HG02840 (cell line): ENCODE measurements at regions not wholly inside any gene's neighbourhood (a gene's known extent, or its start where the extent isn't known, plus 50 kb on each side); places are given as distances from the start of the nearest gene placed in this dataset.
"Not testable (repeated sequence)": the region's sequence is repeated elsewhere in the genome, so short reads cannot be mapped to it uniquely, and the experiment has no call there.

Source experiments
- ATAC-seq: cut with Tn5 transposase; IDR thresholded peaks from one replicate; pipeline ENCODE4 v1.9.1; 2021; ENCODE audit warnings: mild to moderate bottlenecking, moderate library complexity, moderate number of reproducible peaks; ENCODE audit not compliant: unreplicated experiment, low FRiP score

DNA sequence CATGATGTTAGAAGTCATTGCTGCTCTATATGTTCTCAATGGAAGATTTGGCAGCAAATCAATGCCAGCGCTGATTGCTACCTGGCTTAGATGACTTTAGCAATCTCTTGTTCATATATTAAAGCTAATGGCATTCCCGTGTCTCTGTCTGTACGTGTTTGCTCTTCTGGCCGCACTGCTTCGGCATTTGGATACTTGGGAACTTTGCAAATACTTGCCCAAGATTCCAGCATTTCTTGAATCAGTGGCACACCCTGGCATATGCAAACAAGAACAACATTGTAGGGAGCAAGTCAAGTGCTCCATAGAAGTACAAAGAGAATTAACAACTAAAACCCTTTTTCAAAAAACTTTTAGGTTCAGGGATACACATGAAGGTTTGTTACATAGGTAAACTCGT lies 128.9 kb upstream of the TMEM164 start:
- ATAC-seq = no peak

DNA sequence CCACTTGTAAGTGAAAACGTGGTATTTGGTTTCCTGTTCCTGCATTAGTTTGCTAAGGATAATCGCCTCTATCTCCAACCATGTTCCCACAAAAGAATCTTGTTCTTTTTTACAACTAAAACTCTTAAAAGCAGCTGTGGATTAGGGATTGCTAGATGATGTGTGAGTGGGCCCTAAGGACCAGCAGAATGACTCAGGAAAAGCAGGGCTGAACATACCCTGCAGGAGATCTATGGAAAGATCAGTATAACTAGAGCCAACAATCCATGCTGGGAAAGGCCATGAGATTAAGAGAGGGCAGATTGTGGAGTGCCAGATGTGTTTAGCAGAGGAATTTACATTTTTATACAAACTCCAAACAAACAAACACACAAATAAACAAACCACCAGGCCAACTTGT lies 128.4 kb upstream of the TMEM164 start:
- ATAC-seq = no peak

DNA sequence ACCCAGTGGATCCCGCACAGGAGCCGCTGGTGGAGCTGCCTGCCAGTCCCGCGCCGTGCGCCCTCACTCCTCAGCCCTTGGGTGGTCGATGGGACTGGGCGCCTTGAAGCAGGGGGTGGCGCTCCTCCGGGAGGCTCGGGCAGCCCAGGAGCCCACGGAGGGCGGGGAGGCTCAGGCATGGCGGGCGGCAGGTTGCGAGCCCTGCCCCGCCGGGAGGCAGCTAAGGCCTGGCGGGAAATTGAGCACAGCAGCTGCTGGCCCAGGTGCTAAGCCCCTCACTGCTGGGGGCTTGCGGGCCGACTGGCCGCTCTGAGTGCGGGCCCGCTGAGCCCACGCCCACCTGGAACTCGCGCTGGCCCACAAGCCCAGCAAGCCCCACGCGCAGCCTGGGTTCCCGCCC lies 127.1 kb upstream of the TMEM164 start:
- ATAC-seq = no peak

DNA sequence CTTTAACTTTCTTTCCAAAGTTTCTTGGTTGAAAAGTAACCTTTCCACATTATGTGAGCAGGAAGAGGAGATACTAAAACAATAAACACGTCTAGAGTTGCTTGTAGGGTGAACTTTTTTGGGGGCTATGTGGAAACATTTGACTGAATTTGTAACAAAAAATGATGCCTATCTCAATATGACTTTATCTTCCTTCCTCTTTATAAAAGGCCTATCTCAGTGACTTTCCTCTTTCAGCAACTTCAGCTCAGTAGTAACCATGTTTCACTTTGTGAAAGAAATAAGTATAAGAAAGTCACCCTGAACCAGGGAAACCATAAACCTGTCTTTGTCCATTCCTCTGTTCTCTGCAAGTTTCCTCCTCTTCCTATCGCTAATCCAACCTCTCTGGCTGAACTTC lies 124.7 kb upstream of the TMEM164 start:
- ATAC-seq = no peak

DNA sequence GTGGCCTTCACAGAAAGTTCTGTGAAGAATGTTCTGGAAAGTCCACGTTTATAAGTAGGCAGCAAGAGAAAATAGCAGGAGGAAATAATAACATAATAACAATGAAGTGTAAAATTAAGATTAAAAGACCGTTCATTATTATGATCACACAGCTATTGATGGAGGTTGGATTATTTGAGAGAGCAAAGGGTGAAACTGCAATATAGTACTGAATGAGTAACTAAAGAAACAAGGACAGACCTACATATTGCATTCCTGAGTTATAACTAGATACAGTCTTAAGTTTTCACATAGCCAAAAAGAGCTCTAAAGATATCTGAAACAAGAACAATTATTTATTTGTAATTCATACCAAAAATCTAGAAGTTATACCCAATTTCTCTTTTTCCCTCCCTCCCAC lies 122.9 kb upstream of the TMEM164 start:
- no peak for ATAC-seq

DNA sequence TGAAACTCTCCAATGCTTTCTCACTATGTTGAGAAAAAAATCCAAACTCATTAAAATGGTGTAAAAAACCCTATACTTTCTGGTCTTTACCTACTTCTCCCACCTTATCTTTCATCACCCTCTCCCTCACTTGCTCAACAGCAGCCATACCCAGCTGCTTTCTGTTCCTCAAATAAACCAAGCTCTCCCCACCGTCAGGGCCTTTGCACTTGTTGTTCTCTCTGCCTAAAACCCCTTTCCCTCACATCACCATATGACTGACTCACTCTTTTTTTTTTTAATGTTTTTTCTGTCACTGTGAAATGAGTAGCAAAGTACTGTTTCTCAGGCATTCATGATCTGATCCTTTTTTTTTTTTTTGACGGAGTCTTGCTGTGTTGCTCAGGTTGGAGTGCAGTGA lies 122.3 kb upstream of the TMEM164 start:
- ATAC-seq = peak; percentile 92

DNA sequence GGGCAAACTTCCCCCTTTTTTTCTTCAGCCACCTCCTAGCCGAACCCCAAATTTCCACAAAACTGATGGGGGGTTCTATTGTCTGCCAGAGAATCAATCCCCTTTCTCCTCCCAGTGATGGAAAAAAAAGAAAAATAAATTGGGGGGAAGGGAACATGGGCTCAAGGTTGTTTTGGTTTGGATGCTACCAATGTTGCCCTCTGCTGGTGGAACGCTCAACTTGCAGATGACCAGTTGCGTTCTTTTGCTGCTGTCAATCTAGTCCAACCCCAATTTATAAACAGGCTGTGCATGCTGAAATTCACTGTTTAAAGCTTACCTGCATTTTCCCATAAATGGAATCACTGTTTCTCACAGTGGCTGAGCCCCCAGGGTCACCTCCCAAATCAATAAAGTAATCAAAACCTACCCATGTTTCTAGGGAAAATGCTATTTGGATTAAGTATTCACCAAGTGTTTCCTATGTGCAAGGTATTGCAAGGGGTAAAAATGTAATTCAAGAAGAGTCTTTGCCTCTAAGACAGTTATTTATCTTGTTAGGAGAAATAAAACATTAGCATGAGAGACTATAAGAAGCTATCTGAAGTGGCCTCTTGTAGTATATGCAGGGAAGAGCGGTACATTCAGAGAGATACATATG lies 116.7 kb upstream of the TMEM164 start:
- ATAC-seq = no peak

DNA sequence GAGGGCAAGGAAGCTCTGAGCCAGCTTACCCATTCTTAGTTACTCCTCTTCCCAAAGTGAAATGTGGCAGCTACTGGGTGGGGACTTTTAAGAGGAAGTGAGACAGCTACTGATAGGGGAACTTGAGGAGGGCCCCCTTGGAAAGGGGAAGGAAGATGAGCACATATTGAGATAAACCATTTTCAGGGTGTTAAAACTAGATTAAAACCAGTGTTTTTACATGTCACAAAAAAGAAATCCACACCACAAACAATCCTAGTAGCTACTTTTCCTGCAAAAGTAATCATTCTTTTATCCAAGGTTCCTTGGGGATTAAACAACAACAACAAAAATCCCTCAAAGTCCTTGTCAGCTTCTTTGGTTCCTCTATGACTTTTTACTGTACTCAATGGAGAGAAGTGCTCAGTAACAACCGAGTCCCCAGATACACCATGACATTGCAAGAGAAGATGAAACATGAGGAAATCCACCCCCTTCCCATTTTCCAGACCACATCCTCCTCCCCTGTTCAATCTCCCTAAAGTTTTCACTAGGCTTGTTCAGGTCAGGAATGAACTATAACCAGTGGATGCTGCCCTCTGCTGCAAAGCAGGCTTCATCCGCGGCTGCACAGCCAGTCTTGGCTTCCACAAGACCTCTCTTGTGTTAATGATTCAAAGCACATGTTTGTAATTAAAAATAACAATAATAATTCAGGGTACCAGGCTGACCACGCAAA lies 113.5 kb upstream of the TMEM164 start:
- peak; percentile 43 for ATAC-seq

DNA sequence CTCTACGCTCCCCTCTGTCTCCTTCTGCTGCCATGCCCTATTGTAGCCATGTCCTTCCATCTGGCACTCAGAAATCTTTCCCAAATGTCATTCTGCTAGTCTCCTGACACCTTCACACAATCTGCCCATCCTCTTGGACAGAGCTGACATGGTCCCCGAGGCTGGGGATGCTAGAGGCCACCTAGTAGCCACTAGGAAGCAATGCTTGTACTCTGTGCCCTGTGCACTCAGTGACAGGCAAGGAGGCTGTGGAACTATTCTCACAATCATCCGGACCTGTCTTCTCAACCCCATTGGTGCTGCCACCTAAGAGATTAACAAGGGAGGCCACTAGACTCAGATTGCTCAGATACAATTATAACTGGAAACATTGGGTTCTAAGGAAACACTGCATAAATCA lies 112.6 kb upstream of the TMEM164 start:
- no peak for ATAC-seq

DNA sequence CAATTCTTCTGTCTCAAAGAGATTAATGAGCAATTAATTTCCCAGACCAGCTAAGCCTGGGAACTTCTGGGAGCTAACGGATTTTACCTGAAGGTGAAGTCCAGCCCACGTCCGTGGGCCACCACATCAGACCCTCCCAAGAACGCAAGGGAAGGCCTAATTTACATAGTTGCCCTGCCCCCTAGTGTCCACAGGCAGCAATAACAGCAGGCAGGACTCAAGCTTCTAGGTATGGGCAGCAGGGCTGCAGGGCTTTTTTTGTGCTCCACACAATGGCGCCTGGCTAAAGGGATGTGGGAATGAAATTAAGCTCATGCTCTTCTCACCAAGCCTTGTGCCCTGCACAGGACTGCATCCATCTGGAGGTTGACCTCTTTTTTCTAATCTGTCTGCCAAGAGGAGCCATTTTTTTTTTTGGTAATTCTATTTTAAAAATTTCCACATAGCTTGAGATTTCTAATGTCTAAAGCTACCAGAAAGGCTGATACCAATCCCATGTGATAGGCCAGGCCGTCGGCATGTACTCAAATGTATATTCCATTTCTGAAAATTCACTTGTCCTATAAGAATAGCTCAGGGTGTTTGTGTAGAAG lies 111.9 kb upstream of the TMEM164 start:
- no peak for ATAC-seq

DNA sequence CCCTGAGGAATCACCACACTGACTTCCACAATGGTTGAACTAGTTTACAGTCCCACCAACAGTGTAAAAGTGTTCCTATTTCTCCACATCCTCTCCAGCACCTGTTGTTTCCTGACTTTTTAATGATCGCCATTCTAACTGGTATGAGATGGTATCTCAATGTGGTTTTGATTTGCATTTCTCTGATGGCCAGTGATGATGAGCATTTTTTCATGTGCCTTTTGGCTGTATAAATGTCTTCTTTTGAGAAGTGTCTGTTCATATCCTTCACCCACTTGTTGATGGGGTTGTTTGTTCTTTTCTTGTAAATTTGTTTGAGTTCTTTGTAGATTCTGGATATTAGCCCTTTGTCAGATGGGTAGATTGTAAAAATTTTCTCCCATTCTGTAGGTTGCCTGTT lies 106.9 kb upstream of the TMEM164 start:
- not testable (repeated sequence) for ATAC-seq

DNA sequence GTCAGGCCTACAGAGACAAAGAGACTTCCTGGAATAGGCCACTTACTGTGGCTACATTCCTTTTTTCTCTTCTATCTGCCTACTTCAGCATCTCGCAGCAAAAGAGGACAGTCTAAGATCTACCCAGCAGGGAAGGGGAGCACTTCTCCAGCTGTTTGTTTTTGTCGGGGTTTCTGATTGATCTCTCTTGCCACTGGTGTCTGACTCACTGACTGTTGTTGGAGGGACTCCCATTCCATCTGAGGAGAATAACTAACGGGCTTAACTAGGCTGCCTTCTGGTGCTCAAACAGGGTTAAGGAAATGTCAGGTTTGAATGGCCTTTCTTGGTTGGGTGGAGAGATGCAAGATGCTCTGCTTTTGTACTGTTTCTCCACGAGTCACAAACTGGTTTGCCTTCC lies 100.2 kb upstream of the TMEM164 start:
- ATAC-seq = no peak

DNA sequence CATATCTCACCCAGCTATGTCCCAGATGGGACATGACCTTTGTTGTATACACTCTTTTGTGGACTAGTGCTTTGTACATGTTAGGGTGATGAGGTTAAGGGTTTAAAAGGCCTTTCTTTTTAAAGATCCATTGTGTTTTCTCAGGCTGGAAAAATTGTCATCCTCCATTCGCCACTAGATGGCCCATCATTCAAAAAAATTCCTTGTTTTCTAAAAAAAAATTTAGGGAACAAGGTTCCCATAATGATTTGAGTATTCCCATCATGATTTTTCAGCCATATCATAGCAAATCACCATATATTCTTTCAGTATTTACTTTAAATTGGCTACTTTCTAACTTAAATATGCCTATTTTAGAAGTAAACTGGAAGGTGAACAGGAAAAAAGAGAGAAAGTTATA lies 91.9 kb upstream of the TMEM164 start:
- no peak for ATAC-seq

DNA sequence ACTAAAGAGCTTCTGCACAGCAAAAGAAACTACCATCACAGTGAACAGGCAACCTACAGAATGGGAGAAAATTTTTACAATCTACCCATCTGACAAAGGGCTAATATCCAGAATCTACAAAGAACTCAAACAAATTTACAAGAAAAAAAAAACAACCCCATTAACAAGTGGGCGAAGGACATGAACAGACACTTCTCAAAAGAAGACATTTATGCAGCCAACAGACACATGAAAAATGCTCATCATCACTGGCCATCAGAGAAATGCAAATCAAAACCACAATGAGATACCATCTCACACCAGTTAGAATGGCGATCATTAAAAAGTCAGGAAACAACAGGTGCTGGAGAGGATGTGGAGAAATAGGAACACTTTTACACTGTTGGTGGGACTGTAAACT lies 89.9 kb upstream of the TMEM164 start:
- ATAC-seq = not testable (repeated sequence)

DNA sequence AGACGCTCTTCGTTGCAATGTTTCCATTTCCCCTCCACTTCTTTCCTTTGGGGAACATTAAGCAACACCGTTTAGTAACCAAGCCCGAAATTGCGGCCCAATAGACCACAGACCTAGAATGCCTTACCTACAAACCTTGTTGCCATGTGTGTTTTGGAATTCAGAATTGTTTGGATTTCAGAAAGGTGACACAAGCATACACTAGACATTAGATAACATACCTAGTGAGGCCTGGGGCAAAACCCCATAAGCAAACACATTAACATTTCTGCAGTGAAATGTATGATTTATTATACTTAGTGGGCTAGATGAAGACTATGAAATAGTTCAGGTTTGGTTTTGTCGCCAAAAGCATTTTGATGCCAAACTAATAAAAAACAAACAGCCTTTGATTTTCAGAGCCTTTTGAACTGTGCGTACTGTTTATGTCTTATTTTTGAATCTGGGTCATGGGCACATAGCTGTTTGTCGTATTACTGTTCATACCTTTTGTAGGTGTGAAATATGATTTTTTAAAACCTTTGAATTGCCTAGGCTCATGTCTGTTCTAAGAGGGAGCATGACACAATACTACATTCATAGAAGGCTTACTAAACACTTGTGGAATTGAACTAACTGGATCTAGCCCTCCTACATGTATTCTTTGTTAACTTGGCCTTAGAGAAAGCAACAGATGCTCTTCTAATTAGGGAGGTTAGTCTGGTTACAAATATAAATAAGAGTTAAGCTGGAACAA lies 88.6 kb upstream of the TMEM164 start:
- no peak for ATAC-seq

DNA sequence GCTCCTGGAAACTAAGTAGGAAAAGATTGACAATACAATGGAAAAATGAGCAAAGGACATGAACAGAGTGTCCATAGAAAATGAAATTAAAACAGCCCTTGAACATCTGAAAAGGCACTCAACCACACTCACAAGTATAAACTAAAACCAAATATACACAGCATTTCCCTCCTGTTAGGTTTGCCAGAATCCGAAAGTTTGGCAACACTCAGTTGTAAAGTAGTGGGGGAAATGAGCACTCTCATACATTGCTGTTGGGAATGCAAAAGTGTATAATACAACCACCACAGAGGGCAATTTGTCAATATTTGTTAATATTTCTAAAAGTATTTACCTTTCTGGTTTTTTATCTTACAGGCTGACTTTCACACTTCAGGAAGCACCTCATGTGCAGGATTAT lies 84.2 kb upstream of the TMEM164 start:
- no peak for ATAC-seq

DNA sequence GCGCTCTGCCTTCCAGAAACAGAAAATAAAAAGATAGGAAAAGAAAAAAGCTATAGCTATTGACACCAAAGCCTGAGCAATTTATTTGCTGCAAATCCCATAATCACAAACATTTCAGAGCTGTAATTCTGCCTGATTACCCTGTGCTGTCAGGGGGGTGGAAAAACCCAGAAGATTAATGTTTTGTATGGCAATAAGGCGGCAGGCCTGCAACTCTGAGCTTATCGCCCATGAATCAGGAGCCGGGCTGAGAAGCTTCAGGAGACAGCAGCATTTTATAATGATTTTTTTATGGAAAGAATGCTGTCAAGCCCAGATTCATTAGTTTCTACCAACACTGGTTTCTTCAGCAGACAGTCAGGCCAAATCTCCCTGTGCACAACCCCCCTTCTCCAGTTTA lies 82.6 kb upstream of the TMEM164 start:
- ATAC-seq = no peak

DNA sequence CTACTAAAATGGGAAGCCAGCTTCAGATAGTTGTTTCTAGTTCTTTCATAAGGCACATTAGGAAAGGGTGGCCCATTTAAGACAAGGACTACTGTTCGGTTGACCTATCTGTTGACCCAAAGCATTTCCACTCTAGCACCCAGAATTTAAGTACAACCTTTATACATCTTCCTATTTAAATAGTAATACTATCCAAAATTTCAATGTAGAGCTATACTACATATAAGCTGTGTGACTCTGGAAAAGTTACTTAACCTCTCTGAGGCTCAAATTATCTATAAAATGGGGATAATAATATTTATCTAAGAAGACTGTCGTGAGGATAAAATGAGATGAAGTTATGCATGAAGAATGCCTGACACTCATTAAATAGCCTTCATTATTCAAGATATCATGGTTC lies 82.0 kb upstream of the TMEM164 start:
- no peak for ATAC-seq

DNA sequence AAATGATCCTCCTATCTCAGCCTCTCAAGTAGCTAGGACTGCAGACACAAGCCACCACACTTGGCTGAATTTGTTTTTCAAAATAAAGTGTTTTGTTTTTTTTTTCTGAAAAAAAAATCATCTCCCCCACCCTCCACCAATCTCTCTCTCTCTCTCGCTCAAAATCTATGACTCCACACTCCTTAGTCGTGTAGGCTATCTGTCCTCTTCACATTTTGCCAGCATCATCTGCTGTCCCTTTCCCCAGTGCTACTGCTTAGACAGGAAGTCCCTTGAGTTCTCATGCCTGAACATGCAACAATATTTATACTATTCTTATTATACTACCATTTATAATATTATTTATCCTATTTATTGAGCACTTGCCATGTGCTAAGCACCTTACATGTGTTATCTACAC lies 80.7 kb upstream of the TMEM164 start:
- no peak for ATAC-seq

DNA sequence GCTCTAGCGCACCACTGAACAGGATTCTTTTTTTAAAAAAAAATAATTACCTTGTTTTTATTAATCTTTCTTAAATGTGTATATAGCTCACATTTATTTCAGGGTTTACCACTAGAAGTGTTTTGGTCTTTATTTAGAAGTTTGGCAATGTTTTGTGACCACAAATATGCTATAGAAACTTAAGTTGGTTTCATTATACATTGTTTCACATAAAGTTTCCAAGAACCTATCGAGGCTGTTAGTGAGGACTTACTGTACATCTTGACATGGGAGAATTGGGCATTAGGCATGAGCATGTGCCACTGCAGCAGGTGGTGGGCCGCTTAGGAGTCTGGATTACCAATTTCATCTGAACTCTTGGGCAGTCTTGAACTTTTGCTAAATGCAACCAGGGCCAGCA lies 77.9 kb upstream of the TMEM164 start:
- not testable (repeated sequence) for ATAC-seq

DNA sequence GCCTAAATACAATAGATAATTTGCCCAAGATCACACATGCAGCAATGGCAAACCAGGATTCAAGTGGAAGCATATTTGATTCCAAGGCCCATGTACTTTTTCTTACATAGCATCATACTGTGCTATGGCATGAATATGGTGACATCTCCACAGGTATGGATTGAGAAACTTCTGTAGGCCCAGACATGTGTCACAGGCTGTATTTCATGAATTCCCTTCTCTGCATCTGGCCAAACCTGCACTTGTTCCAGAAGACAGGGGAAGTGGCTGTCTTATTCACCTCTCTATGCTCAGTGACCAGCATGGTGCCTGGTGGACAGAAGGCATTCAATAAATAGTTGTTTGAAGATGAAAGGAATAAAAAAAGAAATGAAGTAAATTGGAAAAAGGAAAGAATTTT lies 77.3 kb upstream of the TMEM164 start:
- no peak for ATAC-seq
